Astrocyte of the cerebellum (primary cell): ENCODE measurements at regions not wholly inside any gene's neighbourhood (a gene's known extent, or its start where the extent isn't known, plus 50 kb on each side); places are given as distances from the start of the nearest gene placed in this dataset.

Experiments
- DNase-seq: peaks from one replicate; pipeline ENCODE4 v3.0.0-alpha.2; 2011; ENCODE audit warnings: low read depth
- H3K4me3 ChIP-seq: 2 replicates; pipeline ENCODE4 v1.5.1; 2011; ENCODE audit warnings: mild to moderate bottlenecking, low read depth, low read length, moderate library complexity
- CTCF ChIP-seq: IDR thresholded peaks from 2 replicates; pipeline ENCODE4 v1.5.1; 2012; ENCODE audit warnings: low read length, low read depth, moderate library complexity, mild to moderate bottlenecking; ENCODE audit errors: missing control alignments
- in situ Hi-C: cut with HindIII; loops from 2 replicates; pipeline ENCODE4 v1.10.0; 2017; ENCODE audit warnings: low sequenced_read_pairs

- no peak overlapping the region for H3K4me3 ChIP-seq
- TF ChIP-seq CTCF = no peak
- no peak for DNase-seq
- in situ Hi-C loops = no loop called here
These were observed 445.8 kb downstream of the ANKRD50 start for GRCh38 chr4:124266721-124267120.

- no peak for DNase-seq
- in situ Hi-C loops = no loop called here
- TF ChIP-seq CTCF = no peak
- H3K4me3 ChIP-seq = no peak overlapping the region
These were observed 436.1 kb downstream of the ANKRD50 start for GRCh38 chr4:124276461-124276860.

- in situ Hi-C loops = no loop called here
- no peak for DNase-seq
- TF ChIP-seq CTCF = no peak
- no peak overlapping the region for H3K4me3 ChIP-seq
These were observed 434.8 kb downstream of the ANKRD50 start for GRCh38 chr4:124277691-124278090.

- DNase-seq = peak; percentile 20
- H3K4me3 ChIP-seq = no peak overlapping the region
- no peak for TF ChIP-seq CTCF
- in situ Hi-C loops = no loop called here
These were observed 434.1 kb downstream of the ANKRD50 start for GRCh38 chr4:124278477-124278876.

- H3K4me3 ChIP-seq = no peak overlapping the region
- in situ Hi-C loops = loop anchor here (5.0 kb wide), 1 partner anchor 38 kb away; no protein-coding TSS in a partner anchor
- no peak for TF ChIP-seq CTCF
- DNase-seq = no peak
These were observed 432.8 kb downstream of the ANKRD50 start for GRCh38 chr4:124279741-124280140.

GRCh38 chr4:124282301-124282898 is 430.1 kb downstream of the ANKRD50 start:
- H3K4me3 ChIP-seq = no peak overlapping the region
- no peak for DNase-seq
- no peak for TF ChIP-seq CTCF
- in situ Hi-C loops = loop anchor here (5.0 kb wide), 1 partner anchor 35 kb away; no protein-coding TSS in a partner anchor
